RWPE1 (cell line): ENCODE measurements at regions not wholly inside any gene's neighbourhood (a gene's known extent, or its start where the extent isn't known, plus 50 kb on each side); places are given as distances from the start of the nearest gene placed in this dataset.

Source experiments
- CTCF ChIA-PET: fragments of 350-600 bp; sonication (Branson Sonifier 250); formaldehyde crosslinking; extraction: SDS; loops from one replicate; lab custom pipeline; 2021; lab: Yijun Ruan, JAX
- POLR2A ChIA-PET: fragments of 400-600 bp; formaldehyde crosslinking; extraction: SDS; loops from one replicate; lab custom pipeline; 2020; ENCODE audit warnings: antibody characterized with exemption; ENCODE audit not compliant: low non-redundant PET; lab: Yijun Ruan, JAX
- DNase-seq: peaks from one replicate; pipeline ENCODE4 v3.0.0; 2012; ENCODE audit warnings: low spot score
- H3K27ac ChIP-seq: fragments of 450-650 bp; 2 replicates; pipeline ENCODE4 v1.5.1; 2017
- TF ChIP-seq, protein P1 (sequence below): fragments of 450-650 bp; conservative IDR thresholded peaks from 2 replicates; pipeline ENCODE4 v1.5.1; 2017; ENCODE audit warnings: low read depth, mild to moderate bottlenecking

- TF ChIP-seq, protein P1, sequence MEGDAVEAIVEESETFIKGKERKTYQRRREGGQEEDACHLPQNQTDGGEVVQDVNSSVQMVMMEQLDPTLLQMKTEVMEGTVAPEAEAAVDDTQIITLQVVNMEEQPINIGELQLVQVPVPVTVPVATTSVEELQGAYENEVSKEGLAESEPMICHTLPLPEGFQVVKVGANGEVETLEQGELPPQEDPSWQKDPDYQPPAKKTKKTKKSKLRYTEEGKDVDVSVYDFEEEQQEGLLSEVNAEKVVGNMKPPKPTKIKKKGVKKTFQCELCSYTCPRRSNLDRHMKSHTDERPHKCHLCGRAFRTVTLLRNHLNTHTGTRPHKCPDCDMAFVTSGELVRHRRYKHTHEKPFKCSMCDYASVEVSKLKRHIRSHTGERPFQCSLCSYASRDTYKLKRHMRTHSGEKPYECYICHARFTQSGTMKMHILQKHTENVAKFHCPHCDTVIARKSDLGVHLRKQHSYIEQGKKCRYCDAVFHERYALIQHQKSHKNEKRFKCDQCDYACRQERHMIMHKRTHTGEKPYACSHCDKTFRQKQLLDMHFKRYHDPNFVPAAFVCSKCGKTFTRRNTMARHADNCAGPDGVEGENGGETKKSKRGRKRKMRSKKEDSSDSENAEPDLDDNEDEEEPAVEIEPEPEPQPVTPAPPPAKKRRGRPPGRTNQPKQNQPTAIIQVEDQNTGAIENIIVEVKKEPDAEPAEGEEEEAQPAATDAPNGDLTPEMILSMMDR, result no peak
- DNase-seq, result no peak
- ChIA-PET POLR2A (no interaction called here), CTCF (no interaction called here)
- H3K27ac ChIP-seq, result peak overlapping the region; percentile 36; the same call in 1 of the 2 replicates
Measured at GRCh38 chr3:43170553-43170952, 64.7 kb upstream of the POMGNT2 start.

DNA sequence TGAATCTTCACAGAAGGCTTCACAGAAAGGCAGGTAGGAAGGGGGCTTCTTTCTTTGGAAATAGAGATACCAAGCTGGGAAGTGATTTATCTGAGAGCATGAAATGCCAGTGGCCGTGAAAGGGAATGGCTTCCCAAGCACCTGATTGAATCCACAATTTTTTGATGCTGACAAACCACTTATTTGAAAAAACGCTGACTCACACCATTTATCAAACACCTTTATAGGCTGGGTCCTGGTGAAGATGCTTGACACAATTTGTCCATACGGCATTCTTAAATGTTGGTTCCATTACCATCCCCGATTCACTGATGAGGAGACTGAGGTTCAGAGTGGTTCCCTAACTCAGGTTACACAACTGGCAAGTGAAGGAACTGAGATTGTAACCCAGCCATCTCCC, 64.1 kb upstream of the POMGNT2 start:
- ChIA-PET CTCF (no interaction called here), POLR2A (no interaction called here)
- no peak for DNase-seq
- TF ChIP-seq, protein P1, result no peak
- no peak overlapping the region for H3K27ac ChIP-seq

DNA sequence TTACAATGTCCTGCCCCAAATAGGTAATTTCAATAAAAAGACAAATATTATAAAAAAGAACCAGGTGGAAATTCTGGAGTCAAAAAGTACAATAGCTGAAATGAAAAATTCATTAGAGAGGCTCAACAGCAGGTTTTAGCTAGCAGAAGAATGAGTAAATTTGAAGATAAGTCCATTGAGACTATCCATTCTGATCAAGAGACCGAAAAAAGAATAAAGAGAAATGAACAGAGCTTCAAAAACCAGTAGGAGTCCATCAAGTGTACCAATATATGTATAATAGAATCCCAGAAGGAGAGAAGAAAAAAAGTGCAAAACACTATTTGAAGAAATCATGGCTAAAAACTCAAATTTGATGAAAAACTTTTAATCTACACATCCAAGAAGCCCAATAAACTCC, 60.5 kb upstream of the POMGNT2 start:
- POLR2A ChIA-PET, result no interaction called here
- TF ChIP-seq, protein P1, result no peak
- H3K27ac ChIP-seq, result no peak overlapping the region
- CTCF ChIA-PET, result interaction anchor here (1.0 kb wide), 1 partner anchor 11 kb away, joined by 4 read pairs; no protein-coding TSS in a partner anchor
- no peak for DNase-seq

GRCh38 chr3:43165786-43166185, 59.9 kb upstream of the POMGNT2 start:
- TF ChIP-seq, protein P1, result no peak
- CTCF ChIA-PET, result interaction anchor here (1.0 kb wide), 1 partner anchor 10 kb away, joined by 4 read pairs; no protein-coding TSS in a partner anchor
- POLR2A ChIA-PET, result no interaction called here
- no peak for DNase-seq
- no peak overlapping the region for H3K27ac ChIP-seq

GRCh38 chr3:43163895-43164493, 58.1 kb upstream of the POMGNT2 start:
- POLR2A ChIA-PET, result no interaction called here
- CTCF ChIA-PET, result interaction anchor here (0.6 to 0.7 kb wide), 2 partner anchors 57 to 193 kb away, joined by 3 to 6 read pairs; no protein-coding TSS in a partner anchor
- TF ChIP-seq, protein P1, result no peak
- no peak for DNase-seq
- H3K27ac ChIP-seq, result no peak overlapping the region

GRCh38 chr3:43162230-43163084, 56.6 kb upstream of the POMGNT2 start:
- ChIA-PET POLR2A (no interaction called here), CTCF (interaction anchor here (0.6 kb wide), 1 partner anchor 11 kb away, joined by 3 read pairs; no protein-coding TSS in a partner anchor)
- DNase-seq, result peak; percentile 21
- TF ChIP-seq, protein P1, result no peak
- H3K27ac ChIP-seq, result peak overlapping the region; percentile 73
